ENCODE measurements at regions not wholly inside any gene's neighbourhood (a gene's known extent, or its start where the extent isn't known, plus 50 kb on each side); places are given as distances from the start of the nearest gene placed in this dataset.

DNA sequence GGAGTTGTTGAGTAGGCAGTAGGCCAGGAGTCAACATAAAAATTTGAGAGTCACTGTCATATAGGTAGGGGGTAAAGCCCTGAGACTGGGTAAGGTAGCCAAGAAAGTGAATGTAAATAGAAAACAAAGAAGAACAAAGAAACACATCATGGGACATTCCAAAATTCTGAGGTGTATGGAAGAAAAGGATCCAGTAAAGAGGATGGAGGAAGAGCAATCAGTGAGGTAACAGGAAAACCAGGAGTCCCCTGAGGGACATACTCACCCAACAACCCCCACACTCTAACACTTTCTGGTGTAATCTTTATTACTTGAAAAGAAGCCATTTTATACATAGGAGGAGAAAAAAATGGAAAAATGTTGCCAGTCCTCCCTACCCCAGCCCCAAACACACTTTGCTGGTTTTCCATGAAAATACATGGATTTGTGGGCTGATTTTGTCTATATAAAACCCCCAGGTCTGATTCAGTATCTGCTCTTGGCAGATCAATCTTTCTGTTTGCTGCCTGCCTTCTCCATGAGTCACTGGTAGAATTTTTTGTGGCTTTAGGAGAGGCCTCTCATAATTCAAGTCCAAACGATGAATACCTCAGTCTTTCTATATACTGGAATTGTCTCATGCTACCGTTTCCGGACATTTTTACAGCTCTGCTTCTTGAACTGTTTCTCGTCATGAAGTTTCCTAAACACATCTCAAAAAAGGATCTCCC, 271.4 kb upstream of the MAN1A1 start:
- no peak for TF ChIP-seq CTCF (IDR thresholded peaks at IDR 0.05; ENCODE audit: insufficient read depth, low read length)
- no peak for TF ChIP-seq POLR2AphosphoS5 (IDR thresholded peaks at IDR 0.05; ENCODE audit: low read depth)
- no peak for TF ChIP-seq GABPA (IDR thresholded peaks at IDR 0.05; ENCODE audit: low read depth)

Measured in HL-60 (cell line).